Neural progenitor cell (in vitro differentiated cells): ENCODE measurements at regions not wholly inside any gene's neighbourhood (a gene's known extent, or its start where the extent isn't known, plus 50 kb on each side); places are given as distances from the start of the nearest gene placed in this dataset.

Source experiments
- EZH2 ChIP-seq: fragments of 200-600 bp; sonication (generic); IDR thresholded peaks from 2 replicates; pipeline ENCODE4 v1.6.1; 2017; ENCODE audit warnings: antibody characterized with exemption, mild to moderate bottlenecking, moderate library complexity
- EZH2phosphoT487 ChIP-seq: fragments of 200-600 bp; sonication (generic); IDR thresholded peaks from 2 replicates; pipeline ENCODE4 v1.6.1; 2017; ENCODE audit warnings: antibody characterized with exemption
- TF ChIP-seq, protein P1 (sequence below): fragments of 200-600 bp; sonication (generic); IDR thresholded peaks from 2 replicates; pipeline ENCODE4 v1.5.1; 2017; ENCODE audit warnings: antibody characterized with exemption, mild to moderate bottlenecking

- TF ChIP-seq, protein P1, sequence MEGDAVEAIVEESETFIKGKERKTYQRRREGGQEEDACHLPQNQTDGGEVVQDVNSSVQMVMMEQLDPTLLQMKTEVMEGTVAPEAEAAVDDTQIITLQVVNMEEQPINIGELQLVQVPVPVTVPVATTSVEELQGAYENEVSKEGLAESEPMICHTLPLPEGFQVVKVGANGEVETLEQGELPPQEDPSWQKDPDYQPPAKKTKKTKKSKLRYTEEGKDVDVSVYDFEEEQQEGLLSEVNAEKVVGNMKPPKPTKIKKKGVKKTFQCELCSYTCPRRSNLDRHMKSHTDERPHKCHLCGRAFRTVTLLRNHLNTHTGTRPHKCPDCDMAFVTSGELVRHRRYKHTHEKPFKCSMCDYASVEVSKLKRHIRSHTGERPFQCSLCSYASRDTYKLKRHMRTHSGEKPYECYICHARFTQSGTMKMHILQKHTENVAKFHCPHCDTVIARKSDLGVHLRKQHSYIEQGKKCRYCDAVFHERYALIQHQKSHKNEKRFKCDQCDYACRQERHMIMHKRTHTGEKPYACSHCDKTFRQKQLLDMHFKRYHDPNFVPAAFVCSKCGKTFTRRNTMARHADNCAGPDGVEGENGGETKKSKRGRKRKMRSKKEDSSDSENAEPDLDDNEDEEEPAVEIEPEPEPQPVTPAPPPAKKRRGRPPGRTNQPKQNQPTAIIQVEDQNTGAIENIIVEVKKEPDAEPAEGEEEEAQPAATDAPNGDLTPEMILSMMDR: no peak
- no peak for TF ChIP-seq EZH2
- no peak for TF ChIP-seq EZH2phosphoT487
These were observed 104.8 kb downstream of the PSMG1 start for GRCh38 chr21:39078322-39079065.
